HG02759 (cell line): ENCODE measurements at regions not wholly inside any gene's neighbourhood (a gene's known extent, or its start where the extent isn't known, plus 50 kb on each side); places are given as distances from the start of the nearest gene placed in this dataset.
"Not testable (repeated sequence)": the region's sequence is repeated elsewhere in the genome, so short reads cannot be mapped to it uniquely, and the experiment has no call there.

Source experiments
- ATAC-seq: cut with Tn5 transposase; IDR thresholded peaks from one replicate; pipeline ENCODE4 v1.9.1; 2021; ENCODE audit warnings: mild to moderate bottlenecking, moderate library complexity; ENCODE audit not compliant: unreplicated experiment

DNA sequence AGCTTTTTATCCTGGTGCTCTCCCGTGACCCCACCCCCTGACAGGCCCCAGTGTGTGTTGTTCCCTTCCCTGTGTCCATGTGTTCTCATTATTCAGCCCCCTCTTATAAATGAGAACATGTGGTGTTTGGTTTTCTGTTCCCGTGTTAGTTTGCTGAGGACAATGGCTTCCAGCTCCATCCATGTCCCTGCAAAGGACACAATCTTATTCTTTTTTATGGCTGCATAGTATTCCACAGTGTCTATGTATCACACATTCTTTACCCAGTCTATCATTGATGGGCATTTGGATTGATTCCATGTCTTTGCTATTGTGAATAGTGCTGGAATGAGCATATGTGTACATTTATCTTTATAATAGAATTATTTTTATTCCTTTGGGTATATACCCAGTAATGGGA lies 360.5 kb downstream of the GATA3 start:
- not testable (repeated sequence) for ATAC-seq

- peak; percentile 62 for ATAC-seq
Observed at GRCh38 chr10:8416192-8416701, 361.8 kb downstream of the GATA3 start.

DNA sequence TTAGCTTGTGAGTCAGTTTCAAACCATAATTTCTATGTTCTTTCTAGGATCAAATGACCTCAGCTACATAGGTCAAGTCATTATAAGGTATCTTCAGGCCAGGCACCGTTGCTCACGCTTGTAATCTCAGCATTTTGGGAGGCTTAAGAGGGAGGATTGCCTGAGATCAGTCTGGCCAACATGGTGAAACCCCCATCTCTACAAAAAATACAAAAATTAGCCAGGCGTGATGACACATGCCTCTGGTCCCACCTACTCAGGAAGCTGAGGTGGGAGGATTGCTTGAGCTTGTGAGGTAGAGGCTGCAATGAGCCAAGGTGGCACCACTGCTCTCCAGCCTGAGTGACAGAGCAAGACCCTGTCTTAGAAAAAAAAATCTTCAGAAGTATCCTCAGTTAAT lies 362.3 kb downstream of the GATA3 start:
- peak; percentile 30 for ATAC-seq

- ATAC-seq, result no peak
Observed at GRCh38 chr10:8417631-8418030, 363.1 kb downstream of the GATA3 start.

DNA sequence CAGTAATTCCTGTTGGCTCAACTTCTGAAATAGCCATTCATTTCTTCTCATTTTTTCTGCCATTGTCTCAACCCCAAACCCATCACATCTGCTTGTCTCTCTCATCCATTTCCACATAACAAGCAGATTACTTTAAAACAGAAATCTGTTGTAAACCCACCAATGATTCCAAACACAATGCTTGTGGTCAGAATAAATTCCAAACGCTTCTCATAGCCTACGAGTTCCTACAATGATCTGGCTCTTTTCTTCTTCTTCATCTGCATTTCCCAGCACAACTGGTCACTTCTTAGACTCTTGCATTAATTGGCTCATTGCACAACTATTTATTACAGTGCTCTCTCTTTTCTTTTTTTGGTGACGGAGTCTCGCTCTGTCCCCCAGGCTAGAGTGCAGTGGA lies 364.1 kb downstream of the GATA3 start:
- no peak for ATAC-seq

DNA sequence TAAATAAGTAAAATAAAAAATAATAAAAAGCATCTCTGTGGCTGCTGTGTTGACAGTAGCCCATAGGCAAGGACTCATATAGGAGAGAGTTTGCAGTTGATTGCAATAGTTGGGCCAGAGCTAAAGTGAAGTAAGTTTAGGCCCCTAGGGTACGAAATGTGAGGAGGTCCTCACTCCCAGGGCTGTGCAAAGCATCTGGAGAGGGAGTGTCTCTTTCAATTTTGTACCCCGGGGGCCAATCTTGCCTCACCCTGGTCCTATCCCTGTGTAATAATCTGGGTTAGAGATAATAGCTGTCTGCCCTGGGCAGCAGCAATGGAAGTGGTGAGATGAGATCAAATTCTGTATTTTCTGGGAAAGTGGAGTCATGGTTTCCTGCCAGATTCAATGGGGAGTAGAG lies 365.7 kb downstream of the GATA3 start:
- ATAC-seq, result no peak

GRCh38 chr10:8424555-8425211 lies 370.2 kb downstream of the GATA3 start:
- ATAC-seq, result no peak

DNA sequence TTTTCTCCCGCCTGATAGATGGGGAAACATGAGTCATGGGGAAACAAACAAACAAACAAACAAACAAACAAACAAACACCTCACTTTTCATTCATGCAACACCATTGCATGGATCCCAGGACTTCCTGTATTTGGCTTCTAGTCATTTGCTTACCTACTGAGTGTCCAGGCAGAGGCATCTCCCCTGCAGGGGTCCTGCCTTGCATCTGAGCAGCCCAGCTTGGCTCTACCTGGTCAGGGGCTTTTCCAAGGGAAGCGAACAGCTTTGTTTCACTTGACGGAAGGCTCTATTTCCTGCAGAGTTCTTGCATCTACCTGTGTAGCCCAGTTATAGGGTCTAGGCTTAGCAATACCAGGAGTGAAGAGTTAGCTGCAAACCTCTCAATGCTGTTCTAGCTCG lies 374.2 kb downstream of the GATA3 start:
- no peak for ATAC-seq

DNA sequence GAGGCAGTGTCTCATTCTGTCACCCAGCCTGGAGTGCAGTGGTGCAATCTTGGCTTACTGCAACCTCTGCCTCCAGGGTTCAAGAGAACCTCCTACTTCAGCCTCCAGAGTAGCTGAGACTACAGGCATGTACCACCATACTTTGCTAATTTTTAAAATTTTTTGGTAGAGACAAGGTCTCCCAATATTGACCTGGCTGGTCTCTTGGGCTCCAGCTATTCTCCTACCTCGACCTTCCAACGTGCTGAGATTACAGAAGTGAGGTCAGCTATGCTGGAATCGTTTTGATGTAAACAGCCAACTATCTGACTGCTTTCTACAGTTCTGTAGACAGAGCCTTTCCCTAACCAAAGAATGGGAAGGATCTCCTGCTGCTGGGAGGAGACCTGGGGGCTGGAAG lies 375.8 kb downstream of the GATA3 start:
- no peak for ATAC-seq

DNA sequence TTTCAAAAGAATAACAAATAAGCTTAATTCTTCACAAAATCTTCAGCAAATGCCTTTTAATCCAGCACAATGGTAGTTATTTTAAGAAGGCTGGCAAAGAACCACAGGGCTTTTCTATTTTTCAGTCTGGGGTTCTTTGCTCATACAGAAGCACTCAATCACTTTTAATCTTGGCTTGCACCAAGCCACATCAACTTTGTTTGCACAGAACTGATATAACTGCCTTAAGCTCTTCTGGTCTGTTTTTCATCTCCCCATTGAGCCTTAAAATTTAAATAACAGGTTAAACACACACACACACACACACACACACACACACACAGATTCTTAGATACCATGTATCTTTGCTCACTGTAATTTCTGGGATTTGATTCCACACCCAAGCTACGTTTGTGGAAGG lies 377.0 kb downstream of the GATA3 start:
- ATAC-seq, result no peak

- no peak for ATAC-seq
Observed at GRCh38 chr10:8435186-8436055, 380.9 kb downstream of the GATA3 start.

GRCh38 chr10:8437896-8438295 lies 383.4 kb downstream of the GATA3 start:
- ATAC-seq, result no peak

DNA sequence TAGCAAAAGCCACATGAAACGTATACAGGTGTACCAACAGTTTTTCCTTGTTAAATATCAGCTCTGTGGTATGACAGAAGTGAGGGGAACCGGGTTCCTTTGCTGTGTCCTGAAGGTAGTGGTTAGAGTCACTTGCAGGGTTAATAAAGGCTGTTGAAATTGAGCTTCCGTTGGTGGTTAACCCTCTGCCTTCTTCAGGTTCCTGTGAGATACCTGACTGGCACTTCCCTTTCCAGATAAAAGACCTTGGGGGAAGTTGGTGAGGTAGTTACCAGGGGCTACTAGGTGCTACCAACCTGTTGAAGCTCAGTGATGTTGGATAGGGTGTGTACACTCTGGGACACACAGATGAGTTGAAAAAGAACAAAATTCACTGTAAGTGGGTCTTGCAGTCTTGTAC lies 384.1 kb downstream of the GATA3 start:
- ATAC-seq, result no peak

DNA sequence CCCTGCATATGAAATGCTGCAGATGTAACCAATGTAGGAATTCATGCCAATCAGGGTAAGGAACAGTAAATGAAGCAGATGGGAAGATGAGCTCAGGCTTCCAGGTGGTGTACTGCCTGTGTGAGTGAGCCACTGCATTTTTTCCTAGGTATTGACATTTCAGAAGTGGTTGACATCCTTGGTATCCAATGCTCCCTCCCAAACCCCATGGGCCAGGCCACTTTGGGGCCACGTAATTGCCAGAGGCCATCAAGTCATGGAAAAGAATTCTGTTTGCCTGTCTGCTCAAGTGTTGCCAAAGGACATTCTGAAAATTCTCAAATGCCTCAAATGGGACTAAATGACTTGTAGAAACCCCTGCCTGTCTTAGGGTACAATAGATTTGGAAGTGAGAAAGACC lies 384.6 kb downstream of the GATA3 start:
- no peak for ATAC-seq

DNA sequence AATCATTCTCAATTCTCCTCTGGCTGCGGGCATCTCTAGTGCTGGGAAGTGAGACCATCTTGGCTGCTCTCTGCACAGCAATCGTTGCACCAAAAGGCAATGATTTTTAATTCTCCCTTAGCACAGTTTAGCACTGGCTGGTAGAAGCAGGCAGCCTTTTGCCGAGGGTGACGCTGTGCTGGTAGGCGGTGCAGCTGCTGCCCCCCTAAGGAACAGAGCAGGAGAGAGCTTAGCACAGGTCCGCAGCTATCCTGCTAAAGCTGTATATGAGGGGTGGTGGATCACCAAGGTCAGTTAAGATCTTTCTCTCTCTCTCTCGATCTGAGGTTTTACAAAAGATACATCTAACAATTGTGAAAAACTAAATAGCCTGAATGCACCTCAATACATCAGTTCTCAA lies 390.1 kb downstream of the GATA3 start:
- ATAC-seq, result no peak

DNA sequence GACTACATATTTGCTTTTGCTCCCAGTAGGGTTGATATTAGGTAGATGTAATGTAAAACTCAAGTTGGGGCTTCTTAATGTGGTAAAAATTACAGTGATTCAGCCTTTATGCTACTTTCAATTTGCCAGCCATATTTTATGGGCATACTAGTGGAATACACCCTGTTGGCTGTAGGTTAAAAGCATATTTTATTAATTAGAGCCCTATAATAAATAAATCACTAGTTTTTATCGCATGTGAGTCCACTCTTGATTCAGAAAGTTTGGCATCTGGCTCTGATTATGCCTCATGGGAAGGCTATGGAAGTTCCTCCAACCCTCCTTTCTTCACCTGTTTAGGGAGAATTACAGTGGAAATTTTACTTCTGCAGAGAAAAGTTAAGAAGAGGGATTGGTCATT lies 390.9 kb downstream of the GATA3 start:
- ATAC-seq, result no peak

DNA sequence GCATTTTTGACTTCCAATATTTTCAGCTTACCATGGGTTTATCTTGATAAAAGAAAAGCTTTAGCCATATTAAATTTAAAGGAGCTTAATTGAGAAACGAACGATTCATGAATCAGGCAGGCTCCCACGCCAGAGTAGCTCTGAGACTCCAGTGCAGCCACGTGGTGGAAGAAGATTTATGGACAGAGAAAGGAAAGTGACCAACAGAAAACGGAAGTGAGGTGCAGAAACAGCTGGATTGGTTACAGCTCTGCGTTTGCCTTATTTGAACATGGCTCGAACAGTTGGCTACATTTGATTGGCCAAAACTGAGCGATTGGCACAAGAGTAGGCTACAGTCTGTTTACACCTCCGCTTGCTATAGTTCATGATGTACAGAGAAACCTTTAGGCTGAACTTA lies 395.4 kb downstream of the GATA3 start:
- no peak for ATAC-seq

- ATAC-seq, result no peak
Observed at GRCh38 chr10:8453587-8453986, 399.1 kb downstream of the GATA3 start.

GRCh38 chr10:8454357-8454756 lies 399.9 kb downstream of the GATA3 start:
- no peak for ATAC-seq

- no peak for ATAC-seq
Observed at GRCh38 chr10:8455181-8455580, 400.7 kb downstream of the GATA3 start.

GRCh38 chr10:8456386-8456785 lies 401.9 kb downstream of the GATA3 start:
- no peak for ATAC-seq

GRCh38 chr10:8460626-8461025 lies 406.1 kb downstream of the GATA3 start:
- no peak for ATAC-seq
